GM06990 (cell line): ENCODE measurements at regions not wholly inside any gene's neighbourhood (a gene's known extent, or its start where the extent isn't known, plus 50 kb on each side); places are given as distances from the start of the nearest gene placed in this dataset.

Experiments used
- DNase-seq: peaks from one replicate; pipeline ENCODE4 v3.0.0-alpha.2; 2011; ENCODE audit not compliant: insufficient read length; ENCODE audit errors: extremely low read depth
- H3K27me3 ChIP-seq: replicated peaks from 2 replicates; pipeline ENCODE4 v1.6.0; 2011; ENCODE audit warnings: low read length; ENCODE audit not compliant: control insufficient read depth, insufficient read depth
- H3K36me3 ChIP-seq: 2 replicates; pipeline ENCODE4 v1.5.1; 2011; ENCODE audit warnings: low read length; ENCODE audit not compliant: control insufficient read depth, insufficient read depth
- H3K4me3 ChIP-seq: replicated peaks from 2 replicates; pipeline ENCODE4 v1.5.1; 2011; ENCODE audit warnings: low read depth, mild to moderate bottlenecking, control low read depth, low read length
- TF ChIP-seq, protein P1 (sequence below): IDR thresholded peaks from 2 replicates; pipeline ENCODE4 v1.5.1; 2011; ENCODE audit warnings: low read length, control low read depth, mild to moderate bottlenecking, inconsistent platforms; ENCODE audit not compliant: insufficient read depth, poor library complexity, severe bottlenecking

DNA sequence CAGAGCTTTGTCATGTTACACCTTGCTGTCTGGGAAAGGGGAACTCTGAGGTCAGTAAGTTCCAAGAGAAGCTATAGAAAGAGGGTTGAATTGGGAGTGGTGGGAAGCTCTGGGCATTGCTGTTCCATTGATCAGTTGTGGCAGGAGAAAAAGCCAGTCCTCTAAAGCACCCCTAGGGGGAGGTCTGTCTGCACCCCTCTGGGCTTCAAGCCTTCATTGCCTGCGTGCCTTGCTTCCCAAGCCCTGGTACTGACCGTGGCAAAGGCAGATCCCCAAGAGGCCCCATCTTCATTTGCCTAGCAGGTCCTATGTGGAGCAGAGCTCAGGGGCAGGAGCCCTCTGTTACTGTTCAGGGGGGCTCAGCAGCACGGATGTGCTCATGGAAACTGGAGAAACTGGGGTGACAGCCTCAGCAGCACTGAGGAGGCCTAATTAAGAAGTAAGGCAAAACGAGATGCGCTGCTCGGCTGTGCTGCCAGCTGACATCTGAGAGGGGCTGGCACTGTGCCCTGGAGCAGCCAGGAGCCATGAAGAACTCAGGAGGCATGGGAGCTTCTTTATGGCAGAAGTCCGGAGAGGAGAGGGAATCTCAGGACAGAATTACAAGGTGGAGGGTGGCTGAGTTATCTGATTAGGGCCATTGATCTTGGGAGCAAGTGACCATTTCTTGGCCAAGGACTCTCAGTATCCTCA, 270.9 kb downstream of the RPLP1 start:
- Histone ChIP-seq H3K4me3 (no peak overlapping the region), H3K27me3 (peaks cover 3% of the 10 kb centered on the region)
- no peak for DNase-seq

DNA sequence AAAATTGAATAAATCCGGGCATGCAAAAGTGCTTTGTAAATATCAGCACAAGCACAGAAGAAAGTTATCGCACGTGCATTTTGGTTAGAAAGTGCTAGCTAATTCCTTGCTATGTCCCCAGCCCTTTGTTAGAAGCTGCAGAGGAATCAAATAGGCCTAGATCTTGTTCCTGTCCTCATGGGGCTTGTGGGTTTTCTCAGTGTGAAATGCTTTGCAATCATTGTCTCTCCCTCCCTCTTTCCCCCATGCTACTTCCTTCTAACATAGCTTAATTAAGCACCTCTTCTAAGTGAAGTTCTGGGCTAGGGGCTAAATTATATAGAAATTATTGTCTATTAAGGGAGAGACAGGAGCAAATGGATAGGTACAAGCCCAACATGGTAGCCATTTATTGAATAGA, 271.7 kb downstream of the RPLP1 start:
- TF ChIP-seq, protein P1, sequence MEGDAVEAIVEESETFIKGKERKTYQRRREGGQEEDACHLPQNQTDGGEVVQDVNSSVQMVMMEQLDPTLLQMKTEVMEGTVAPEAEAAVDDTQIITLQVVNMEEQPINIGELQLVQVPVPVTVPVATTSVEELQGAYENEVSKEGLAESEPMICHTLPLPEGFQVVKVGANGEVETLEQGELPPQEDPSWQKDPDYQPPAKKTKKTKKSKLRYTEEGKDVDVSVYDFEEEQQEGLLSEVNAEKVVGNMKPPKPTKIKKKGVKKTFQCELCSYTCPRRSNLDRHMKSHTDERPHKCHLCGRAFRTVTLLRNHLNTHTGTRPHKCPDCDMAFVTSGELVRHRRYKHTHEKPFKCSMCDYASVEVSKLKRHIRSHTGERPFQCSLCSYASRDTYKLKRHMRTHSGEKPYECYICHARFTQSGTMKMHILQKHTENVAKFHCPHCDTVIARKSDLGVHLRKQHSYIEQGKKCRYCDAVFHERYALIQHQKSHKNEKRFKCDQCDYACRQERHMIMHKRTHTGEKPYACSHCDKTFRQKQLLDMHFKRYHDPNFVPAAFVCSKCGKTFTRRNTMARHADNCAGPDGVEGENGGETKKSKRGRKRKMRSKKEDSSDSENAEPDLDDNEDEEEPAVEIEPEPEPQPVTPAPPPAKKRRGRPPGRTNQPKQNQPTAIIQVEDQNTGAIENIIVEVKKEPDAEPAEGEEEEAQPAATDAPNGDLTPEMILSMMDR = no peak
- Histone ChIP-seq H3K27me3 (peaks cover 3% of the 10 kb centered on the region), H3K36me3 (no peaks in the 10 kb centered on the region), H3K4me3 (no peak overlapping the region)
- no peak for DNase-seq

More for the DNA sequence above, 270.9 kb downstream of the RPLP1 start:
- TF ChIP-seq, protein P1 = peak; percentile 36
- no peaks in the 10 kb centered on the region for H3K36me3 ChIP-seq

DNA sequence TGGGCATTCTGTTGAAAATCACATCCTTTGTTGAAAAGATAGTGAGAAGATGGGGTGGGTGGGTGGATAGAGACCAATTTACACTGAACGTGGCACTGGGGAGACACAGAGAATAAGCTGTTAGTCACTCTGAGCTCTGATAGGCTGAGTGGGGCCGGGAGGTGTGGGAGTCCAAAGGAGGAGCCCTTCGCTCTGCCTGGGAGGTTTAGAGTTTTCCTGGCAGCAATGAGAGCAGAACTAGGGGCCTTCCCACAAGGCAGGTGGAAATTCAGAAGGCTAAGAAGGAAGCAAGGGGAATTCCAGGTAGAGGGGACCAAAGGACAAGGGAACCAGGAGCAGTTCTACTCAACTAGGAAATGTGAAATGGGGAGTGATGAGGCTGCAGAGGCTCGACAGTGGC, 272.7 kb downstream of the RPLP1 start:
- Histone ChIP-seq H3K36me3 (no peaks in the 10 kb centered on the region), H3K4me3 (no peak overlapping the region), H3K27me3 (peaks cover 3% of the 10 kb centered on the region)
- DNase-seq = no peak
- TF ChIP-seq, protein P1 = no peak

DNA sequence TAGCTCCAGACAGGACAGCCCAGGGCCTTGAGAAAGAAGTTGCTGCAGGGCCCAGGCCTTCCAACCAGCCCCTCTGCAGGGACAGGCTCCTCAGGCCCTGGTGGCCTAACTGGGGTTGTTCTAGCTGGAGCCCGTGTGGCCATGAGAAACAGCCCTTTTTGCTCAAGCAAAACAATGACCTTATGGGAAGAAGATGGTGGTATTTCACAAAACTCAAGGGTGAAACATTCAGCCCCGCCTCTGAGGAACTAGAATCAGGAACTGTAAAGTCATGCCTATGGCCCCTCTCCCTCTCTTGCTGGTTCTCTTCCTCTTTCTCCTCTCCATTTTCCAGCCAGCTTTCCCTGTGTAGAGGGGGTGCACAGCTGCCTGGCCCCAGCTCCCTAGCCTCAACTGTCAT, 273.3 kb downstream of the RPLP1 start:
- DNase-seq = no peak
- H3K27me3 ChIP-seq = peaks cover 3% of the 10 kb centered on the region

DNA sequence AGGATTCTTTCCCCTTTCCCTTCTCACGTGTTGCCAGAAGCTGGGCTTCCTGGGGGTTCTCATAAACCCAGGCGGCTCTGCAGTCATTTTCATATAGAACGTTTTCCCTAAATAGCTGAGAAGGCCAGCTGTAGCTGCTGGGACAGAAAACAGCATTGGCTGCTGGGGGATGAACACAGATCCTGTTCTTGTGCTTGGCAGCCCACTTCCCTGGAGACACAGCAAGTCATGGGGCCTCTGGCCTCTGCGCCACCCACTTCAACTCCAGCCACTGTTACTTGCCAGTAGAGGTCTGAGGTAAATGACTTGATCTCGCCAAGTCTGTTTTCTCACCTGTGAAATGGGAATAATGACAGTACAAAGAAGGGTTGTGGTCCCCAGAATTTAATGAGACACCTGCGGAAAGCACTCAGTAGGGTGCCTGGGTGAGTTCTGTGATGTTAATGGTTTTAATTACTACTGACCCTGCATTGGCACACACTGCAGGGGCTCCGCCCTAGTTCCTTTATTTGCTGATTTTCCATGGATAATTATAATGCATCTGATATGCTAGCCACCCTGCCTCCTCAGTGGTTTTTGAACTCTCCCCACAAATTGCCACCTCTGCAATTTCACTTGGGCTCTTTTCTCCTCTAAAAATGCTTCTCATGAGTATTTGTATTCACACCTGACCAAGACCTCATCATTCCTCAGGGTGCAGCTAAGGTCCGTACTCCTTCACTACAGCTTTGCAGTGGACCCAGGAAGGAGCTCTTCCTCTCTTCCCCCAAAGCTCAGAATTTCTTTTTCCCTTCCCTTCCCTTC, 274.7 kb downstream of the RPLP1 start:
- no peak for DNase-seq
- Histone ChIP-seq H3K4me3 (no peak overlapping the region), H3K36me3 (no peaks in the 10 kb centered on the region), H3K27me3 (peaks cover 3% of the 10 kb centered on the region)
- TF ChIP-seq, protein P1 = no peak

More for the DNA sequence above, 273.3 kb downstream of the RPLP1 start:
- H3K36me3 ChIP-seq = no peaks in the 10 kb centered on the region
- no peak overlapping the region for H3K4me3 ChIP-seq
- TF ChIP-seq, protein P1 = no peak
